ENCODE measurements at regions not wholly inside any gene's neighbourhood (a gene's known extent, or its start where the extent isn't known, plus 50 kb on each side); places are given as distances from the start of the nearest gene placed in this dataset.

DNA sequence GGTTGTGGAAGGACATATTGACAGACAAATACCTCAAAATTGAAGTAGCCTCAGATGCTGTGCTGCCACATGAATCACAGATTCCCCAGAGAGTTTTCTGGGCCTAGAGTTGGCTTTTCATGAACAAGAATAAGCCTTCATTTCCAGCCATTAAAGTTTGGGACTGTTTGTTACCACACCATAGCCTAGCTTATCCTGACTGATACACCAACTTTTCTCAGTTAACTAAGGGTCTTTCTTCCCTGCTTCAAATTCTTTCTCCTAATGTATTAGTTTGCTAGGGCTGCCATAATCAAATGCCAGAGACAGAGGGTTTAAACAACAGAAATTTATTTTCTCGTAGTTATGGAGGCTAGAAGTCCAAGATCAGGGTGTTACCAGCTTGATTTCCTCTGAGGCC, 237.4 kb upstream of the ZFP64 start:
- no peak for TF ChIP-seq EZH2 (IDR thresholded peaks at IDR 0.05)
- TF ChIP-seq, protein P1, sequence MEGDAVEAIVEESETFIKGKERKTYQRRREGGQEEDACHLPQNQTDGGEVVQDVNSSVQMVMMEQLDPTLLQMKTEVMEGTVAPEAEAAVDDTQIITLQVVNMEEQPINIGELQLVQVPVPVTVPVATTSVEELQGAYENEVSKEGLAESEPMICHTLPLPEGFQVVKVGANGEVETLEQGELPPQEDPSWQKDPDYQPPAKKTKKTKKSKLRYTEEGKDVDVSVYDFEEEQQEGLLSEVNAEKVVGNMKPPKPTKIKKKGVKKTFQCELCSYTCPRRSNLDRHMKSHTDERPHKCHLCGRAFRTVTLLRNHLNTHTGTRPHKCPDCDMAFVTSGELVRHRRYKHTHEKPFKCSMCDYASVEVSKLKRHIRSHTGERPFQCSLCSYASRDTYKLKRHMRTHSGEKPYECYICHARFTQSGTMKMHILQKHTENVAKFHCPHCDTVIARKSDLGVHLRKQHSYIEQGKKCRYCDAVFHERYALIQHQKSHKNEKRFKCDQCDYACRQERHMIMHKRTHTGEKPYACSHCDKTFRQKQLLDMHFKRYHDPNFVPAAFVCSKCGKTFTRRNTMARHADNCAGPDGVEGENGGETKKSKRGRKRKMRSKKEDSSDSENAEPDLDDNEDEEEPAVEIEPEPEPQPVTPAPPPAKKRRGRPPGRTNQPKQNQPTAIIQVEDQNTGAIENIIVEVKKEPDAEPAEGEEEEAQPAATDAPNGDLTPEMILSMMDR (IDR thresholded peaks at IDR 0.05 in 2 of 3, conservative IDR thresholded peaks at IDR 0.05 in 1 of 3; ENCODE audit: borderline replicate concordance in 1 of 3, insufficient read depth in 1 of 3, low read depth in 2 of 3, low read length in 2 of 3): no peak
- no peak for TF ChIP-seq POLR2A (IDR thresholded peaks at IDR 0.05; ENCODE audit: borderline replicate concordance, extremely low read depth, insufficient read depth, insufficient read length)
- TF ChIP-seq, protein P2, sequence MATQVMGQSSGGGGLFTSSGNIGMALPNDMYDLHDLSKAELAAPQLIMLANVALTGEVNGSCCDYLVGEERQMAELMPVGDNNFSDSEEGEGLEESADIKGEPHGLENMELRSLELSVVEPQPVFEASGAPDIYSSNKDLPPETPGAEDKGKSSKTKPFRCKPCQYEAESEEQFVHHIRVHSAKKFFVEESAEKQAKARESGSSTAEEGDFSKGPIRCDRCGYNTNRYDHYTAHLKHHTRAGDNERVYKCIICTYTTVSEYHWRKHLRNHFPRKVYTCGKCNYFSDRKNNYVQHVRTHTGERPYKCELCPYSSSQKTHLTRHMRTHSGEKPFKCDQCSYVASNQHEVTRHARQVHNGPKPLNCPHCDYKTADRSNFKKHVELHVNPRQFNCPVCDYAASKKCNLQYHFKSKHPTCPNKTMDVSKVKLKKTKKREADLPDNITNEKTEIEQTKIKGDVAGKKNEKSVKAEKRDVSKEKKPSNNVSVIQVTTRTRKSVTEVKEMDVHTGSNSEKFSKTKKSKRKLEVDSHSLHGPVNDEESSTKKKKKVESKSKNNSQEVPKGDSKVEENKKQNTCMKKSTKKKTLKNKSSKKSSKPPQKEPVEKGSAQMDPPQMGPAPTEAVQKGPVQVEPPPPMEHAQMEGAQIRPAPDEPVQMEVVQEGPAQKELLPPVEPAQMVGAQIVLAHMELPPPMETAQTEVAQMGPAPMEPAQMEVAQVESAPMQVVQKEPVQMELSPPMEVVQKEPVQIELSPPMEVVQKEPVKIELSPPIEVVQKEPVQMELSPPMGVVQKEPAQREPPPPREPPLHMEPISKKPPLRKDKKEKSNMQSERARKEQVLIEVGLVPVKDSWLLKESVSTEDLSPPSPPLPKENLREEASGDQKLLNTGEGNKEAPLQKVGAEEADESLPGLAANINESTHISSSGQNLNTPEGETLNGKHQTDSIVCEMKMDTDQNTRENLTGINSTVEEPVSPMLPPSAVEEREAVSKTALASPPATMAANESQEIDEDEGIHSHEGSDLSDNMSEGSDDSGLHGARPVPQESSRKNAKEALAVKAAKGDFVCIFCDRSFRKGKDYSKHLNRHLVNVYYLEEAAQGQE (IDR thresholded peaks at IDR 0.05; ENCODE audit: low read depth): no peak
- no peak for TF ChIP-seq TCF7L2 (IDR thresholded peaks at IDR 0.05; ENCODE audit: borderline replicate concordance, extremely low read depth, insufficient read depth, insufficient read length)
- TF ChIP-seq CEBPB (IDR thresholded peaks at IDR 0.05; ENCODE audit: low read depth): no peak
- no peak for TF ChIP-seq POLR2AphosphoS5 (IDR thresholded peaks at IDR 0.05; ENCODE audit: low read depth, low read length)

Measured in HCT116 (cell line).